BE2C (cell line): ENCODE measurements at regions not wholly inside any gene's neighbourhood (a gene's known extent, or its start where the extent isn't known, plus 50 kb on each side); places are given as distances from the start of the nearest gene placed in this dataset.

Experiments used
- DNase-seq: peaks from one replicate; pipeline ENCODE4 v3.0.0-alpha.2; 2020
- H3K27me3 ChIP-seq: fragments of 250-450 bp; sonication (Bioruptor Pico); 2 replicates; pipeline ENCODE4 v1.5.1; 2020; ENCODE audit warnings: mild to moderate bottlenecking
- H3K36me3 ChIP-seq: fragments of 250-450 bp; sonication (Bioruptor Pico); 2 replicates; pipeline ENCODE4 v1.5.1; 2020; ENCODE audit warnings: mild to moderate bottlenecking
- H3K4me1 ChIP-seq: fragments of 250-450 bp; sonication (Bioruptor Pico); 2 replicates; pipeline ENCODE4 v1.5.1; 2020
- H3K4me3 ChIP-seq: 2 replicates; pipeline ENCODE4 v1.5.1; 2011; ENCODE audit warnings: low read depth, low read length
- H3K9me3 ChIP-seq: fragments of 250-450 bp; sonication (Bioruptor Pico); 2 replicates; pipeline ENCODE4 v1.5.1; 2020
- TF ChIP-seq, protein P1 (sequence below): IDR thresholded peaks from 2 replicates; pipeline ENCODE4 v1.5.1; 2012; ENCODE audit warnings: mild to moderate bottlenecking, low read depth, low read length

DNA sequence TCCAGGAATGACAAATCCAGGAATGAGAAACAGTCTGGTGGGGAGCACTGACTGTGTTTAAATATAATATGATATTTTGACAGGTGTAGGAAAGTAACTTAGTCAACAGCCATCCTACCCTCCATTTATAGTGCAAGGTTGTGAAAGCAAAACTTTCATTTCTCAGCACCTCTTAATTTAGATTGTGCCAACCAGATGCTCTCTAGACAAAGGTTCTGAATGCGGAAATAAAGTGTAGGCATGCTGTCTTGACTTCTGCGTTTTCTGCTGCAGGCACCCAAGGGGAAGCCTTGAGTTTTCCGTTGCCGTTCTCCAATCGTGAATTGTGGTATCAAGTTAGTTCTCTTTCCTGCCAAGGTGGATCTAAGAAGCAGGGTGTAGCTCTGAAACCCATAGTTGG lies 261.9 kb upstream of the SUCLG2 start:
- no peak for DNase-seq
- no peaks in the 10 kb centered on the region for H3K9me3 ChIP-seq
- H3K4me3 ChIP-seq = no peak overlapping the region
- TF ChIP-seq, protein P1, sequence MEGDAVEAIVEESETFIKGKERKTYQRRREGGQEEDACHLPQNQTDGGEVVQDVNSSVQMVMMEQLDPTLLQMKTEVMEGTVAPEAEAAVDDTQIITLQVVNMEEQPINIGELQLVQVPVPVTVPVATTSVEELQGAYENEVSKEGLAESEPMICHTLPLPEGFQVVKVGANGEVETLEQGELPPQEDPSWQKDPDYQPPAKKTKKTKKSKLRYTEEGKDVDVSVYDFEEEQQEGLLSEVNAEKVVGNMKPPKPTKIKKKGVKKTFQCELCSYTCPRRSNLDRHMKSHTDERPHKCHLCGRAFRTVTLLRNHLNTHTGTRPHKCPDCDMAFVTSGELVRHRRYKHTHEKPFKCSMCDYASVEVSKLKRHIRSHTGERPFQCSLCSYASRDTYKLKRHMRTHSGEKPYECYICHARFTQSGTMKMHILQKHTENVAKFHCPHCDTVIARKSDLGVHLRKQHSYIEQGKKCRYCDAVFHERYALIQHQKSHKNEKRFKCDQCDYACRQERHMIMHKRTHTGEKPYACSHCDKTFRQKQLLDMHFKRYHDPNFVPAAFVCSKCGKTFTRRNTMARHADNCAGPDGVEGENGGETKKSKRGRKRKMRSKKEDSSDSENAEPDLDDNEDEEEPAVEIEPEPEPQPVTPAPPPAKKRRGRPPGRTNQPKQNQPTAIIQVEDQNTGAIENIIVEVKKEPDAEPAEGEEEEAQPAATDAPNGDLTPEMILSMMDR = no peak
- H3K4me1 ChIP-seq = no peaks in the 10 kb centered on the region
- H3K36me3 ChIP-seq = no peaks in the 10 kb centered on the region
- no peaks in the 10 kb centered on the region for H3K27me3 ChIP-seq

DNA sequence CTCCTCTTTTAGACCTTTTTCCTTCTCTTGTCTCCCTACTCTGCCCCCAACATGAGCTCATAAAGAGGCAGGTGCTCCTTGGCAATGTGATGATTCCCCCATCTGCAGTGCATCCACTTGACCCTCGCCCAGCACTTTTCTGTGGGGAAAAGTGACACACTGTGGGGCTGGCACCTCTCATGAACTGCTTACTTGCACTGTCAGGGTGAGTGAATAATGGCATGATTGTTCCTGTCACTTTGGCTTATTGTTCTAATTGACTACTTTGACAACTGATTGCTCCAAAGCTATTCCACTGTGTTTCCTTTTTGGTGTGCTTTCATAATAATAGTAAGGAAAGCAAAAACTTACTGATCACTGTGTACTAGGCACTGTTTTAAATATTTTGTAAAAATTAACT lies 253.3 kb upstream of the SUCLG2 start:
- TF ChIP-seq, protein P1 = no peak

DNA sequence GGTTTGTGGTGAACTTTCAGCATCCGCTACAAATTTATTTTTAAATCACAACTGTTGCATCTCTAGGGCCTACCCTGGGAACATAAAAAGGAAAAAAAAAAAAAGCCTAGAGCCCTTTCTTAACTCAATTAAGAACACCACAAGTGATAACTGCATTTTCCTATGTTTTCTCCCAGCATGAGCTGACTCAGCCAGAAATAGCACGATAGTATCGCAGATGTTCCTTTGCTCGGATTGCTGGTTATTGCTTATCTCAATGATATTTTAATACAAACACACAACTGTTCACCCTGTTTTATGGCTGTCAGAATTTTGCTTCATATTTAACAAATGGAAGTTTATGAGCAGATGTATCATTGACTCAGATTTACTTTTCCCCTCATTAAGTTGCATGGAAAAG lies 251.8 kb upstream of the SUCLG2 start:
- H3K36me3 ChIP-seq = no peaks in the 10 kb centered on the region
- TF ChIP-seq, protein P1 = no peak
- H3K9me3 ChIP-seq = no peaks in the 10 kb centered on the region
- no peak overlapping the region for H3K4me3 ChIP-seq
- DNase-seq = no peak
- H3K27me3 ChIP-seq = no peaks in the 10 kb centered on the region
- no peaks in the 10 kb centered on the region for H3K4me1 ChIP-seq

More for the DNA sequence above, 253.3 kb upstream of the SUCLG2 start:
- no peak for DNase-seq
- no peaks in the 10 kb centered on the region for H3K27me3 ChIP-seq
- H3K4me3 ChIP-seq = no peak overlapping the region
- no peaks in the 10 kb centered on the region for H3K9me3 ChIP-seq
- H3K36me3 ChIP-seq = no peaks in the 10 kb centered on the region
- no peaks in the 10 kb centered on the region for H3K4me1 ChIP-seq

DNA sequence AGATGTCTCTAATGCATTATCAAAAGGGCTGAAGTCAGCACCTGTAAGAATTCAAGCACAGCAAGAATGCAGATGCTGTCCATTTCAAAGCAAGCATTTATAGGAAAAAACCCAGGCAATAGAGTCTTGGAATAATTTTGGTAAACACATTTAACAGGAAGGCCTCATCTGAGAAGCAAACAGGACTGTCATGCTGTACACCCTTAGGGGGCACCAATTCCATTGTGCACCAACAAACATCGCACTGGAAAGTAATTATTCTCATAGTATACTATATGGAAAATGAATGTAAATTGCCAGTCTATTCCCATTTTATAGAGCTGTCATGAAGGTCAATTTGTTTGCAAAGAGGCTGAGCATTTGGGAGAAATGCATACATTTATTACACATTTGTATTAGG lies 247.3 kb upstream of the SUCLG2 start:
- no peaks in the 10 kb centered on the region for H3K27me3 ChIP-seq
- H3K4me3 ChIP-seq = no peak overlapping the region
- no peaks in the 10 kb centered on the region for H3K36me3 ChIP-seq
- no peak for DNase-seq
- H3K9me3 ChIP-seq = no peaks in the 10 kb centered on the region
- TF ChIP-seq, protein P1 = no peak; the same call in 1 of the 2 replicates
- no peaks in the 10 kb centered on the region for H3K4me1 ChIP-seq

DNA sequence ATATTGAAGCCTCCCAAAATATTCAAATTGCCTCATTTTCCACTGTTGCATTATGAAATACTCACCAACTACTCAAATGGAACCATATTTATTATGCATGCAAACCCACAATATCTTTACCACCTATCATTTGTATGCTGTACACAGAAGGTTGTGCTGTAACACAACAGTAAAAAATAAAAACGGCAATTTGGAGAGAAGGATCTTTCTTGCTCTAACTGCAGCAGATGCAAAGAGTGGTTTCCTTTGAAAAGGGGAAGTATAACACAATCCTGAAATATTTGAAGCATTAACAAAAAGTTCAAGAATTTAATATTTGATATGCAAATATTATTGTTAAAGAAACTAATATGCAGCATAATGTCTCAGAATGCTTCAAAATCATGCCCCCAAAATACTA lies 244.5 kb upstream of the SUCLG2 start:
- TF ChIP-seq, protein P1 = no peak
- no peaks in the 10 kb centered on the region for H3K9me3 ChIP-seq
- no peaks in the 10 kb centered on the region for H3K27me3 ChIP-seq
- DNase-seq = no peak
- no peak overlapping the region for H3K4me3 ChIP-seq
- no peaks in the 10 kb centered on the region for H3K36me3 ChIP-seq
- H3K4me1 ChIP-seq = no peaks in the 10 kb centered on the region

DNA sequence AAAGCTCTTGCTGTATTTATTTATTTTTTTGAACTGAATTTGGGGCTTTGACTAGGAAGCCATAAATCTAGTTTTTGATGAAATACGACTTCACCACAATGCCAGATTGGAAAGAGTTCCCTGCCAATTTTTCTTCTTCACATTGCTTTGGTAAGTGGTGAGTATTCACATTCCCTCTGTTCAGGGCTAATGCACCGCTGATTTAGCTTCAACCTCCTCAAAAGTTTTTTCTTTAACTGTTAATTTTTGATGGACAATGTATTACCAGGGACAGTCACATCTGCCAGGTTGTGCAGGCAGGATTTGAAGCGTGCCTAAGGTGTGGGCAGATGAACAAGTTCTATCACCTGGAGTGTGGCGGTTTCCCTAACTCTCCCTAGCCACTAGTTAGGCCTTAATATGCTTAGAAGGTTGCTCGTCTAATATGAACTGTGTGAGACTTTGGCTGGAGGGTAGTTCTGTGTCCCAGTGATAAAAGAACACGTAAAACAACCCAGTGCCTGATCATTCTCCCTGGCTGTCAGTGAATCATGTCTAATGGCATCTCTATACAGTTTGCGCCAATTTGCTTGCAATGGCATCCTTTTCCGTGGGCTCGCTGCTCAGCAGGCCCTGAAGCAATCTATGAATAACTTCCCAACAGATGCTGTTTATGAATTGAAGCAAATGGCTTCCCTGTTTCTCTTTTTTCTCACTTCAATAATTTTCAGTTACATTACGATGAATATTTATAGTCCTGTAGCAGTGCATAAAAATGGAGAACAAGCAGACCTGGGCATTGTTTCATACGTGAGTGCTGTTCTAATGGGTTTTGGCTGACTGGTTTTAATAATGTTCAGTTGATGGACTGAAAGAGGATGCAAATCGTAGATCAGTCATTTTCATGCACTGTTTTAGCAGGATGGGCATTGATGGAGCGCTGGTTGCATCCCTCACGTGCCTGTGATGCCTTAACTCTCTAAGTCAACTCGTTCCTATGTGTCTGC lies 243.2 kb upstream of the SUCLG2 start:
- H3K9me3 ChIP-seq = no peaks in the 10 kb centered on the region
- no peaks in the 10 kb centered on the region for H3K27me3 ChIP-seq
- H3K36me3 ChIP-seq = no peaks in the 10 kb centered on the region
- DNase-seq = no peak
- no peaks in the 10 kb centered on the region for H3K4me1 ChIP-seq
- no peak overlapping the region for H3K4me3 ChIP-seq
- TF ChIP-seq, protein P1 = no peak
